Endodermal cell (in vitro differentiated cells): ENCODE measurements at regions not wholly inside any gene's neighbourhood (a gene's known extent, or its start where the extent isn't known, plus 50 kb on each side); places are given as distances from the start of the nearest gene placed in this dataset.

Experiments
- DNase-seq: peaks from one replicate; pipeline ENCODE4 v3.0.0-alpha.2; 2017
- H3K27ac ChIP-seq: 2 replicates; pipeline ENCODE4 v1.5.1; 2013; ENCODE audit warnings: mild to moderate bottlenecking, low read depth, low read length, moderate library complexity
- H3K27me3 ChIP-seq: 2 replicates; pipeline ENCODE4 v1.6.1; 2013; ENCODE audit warnings: mild to moderate bottlenecking, low read length, moderate library complexity; ENCODE audit not compliant: insufficient read depth, control insufficient read depth, poor library complexity, severe bottlenecking
- H3K36me3 ChIP-seq: 2 replicates; pipeline ENCODE4 v1.7.0; 2013; ENCODE audit warnings: mild to moderate bottlenecking, low read length, moderate library complexity; ENCODE audit not compliant: control insufficient read depth, insufficient read depth
- H3K4me1 ChIP-seq: one replicate; pipeline ENCODE4 v1.7.0; 2013; ENCODE audit warnings: low read length; ENCODE audit not compliant: control insufficient read depth, insufficient read depth
- H3K4me3 ChIP-seq: 2 replicates; pipeline ENCODE4 v1.5.1; 2013; ENCODE audit warnings: mild to moderate bottlenecking, low read length, moderate library complexity
- H3K9ac ChIP-seq: 2 replicates; pipeline ENCODE4 v1.6.1; 2013; ENCODE audit warnings: mild to moderate bottlenecking, low read length, moderate library complexity; ENCODE audit not compliant: poor library complexity, severe bottlenecking; ENCODE audit errors: extremely low read depth
- H3K9me3 ChIP-seq: 2 replicates; pipeline ENCODE4 v1.6.1; 2013; ENCODE audit warnings: mild to moderate bottlenecking, low read length, moderate library complexity; ENCODE audit not compliant: control insufficient read depth
- H3K27ac Mint-ChIP-seq: 2 replicates; pipeline ENCODE4 v1.8.0; 2020; ENCODE audit warnings: mixed read lengths
- H3K27me3 Mint-ChIP-seq: 2 replicates; pipeline ENCODE4 v1.8.0; 2021; ENCODE audit warnings: mild to moderate bottlenecking, mixed read lengths; ENCODE audit not compliant: insufficient read depth
- H3K36me3 Mint-ChIP-seq: 2 replicates; pipeline ENCODE4 v1.8.0; 2020; ENCODE audit warnings: low read depth, mixed read lengths
- H3K4me1 Mint-ChIP-seq: 2 replicates; pipeline ENCODE4 v1.8.0; 2020; ENCODE audit warnings: mixed read lengths
- H3K4me3 Mint-ChIP-seq: 2 replicates; pipeline ENCODE4 v1.8.0; 2020; ENCODE audit warnings: mild to moderate bottlenecking, moderate library complexity, mixed read lengths
- H3K9me3 Mint-ChIP-seq: 2 replicates; pipeline ENCODE4 v1.8.0; 2020; ENCODE audit warnings: mild to moderate bottlenecking, mixed read lengths
- CTCF ChIP-seq: fragments of 200-600 bp; sonication (generic); conservative IDR thresholded peaks from 2 replicates; pipeline ENCODE4 v1.5.0; 2021; ENCODE audit warnings: antibody characterized with exemption, mild to moderate bottlenecking
- WGBS, 2 experiments: methylation state at CpG; one replicate each; pipeline versions ENCODE4 v1.1.5 to v1.1.7; 2013; ENCODE audit warnings: missing lambda C conversion rate in 2 of 2, mixed read lengths in 1 of 2; ENCODE audit not compliant: insufficient coverage in 1 of 2, insufficient read length in 1 of 2; 5-methylcytosine and 5-hydroxymethylcytosine counted together

GRCh38 chr6:93964321-93964720 lies 545.0 kb upstream of the EPHA7 start:
- Histone ChIP-seq H3K27me3 (no peaks in the 10 kb centered on the region), H3K9me3 (no peaks in the 10 kb centered on the region), H3K36me3 (no peaks in the 10 kb centered on the region), H3K4me3 (no peak overlapping the region), H3K4me1 (no peaks in the 10 kb centered on the region), H3K9ac (no peak overlapping the region), H3K27ac (no peak overlapping the region)
- Mint-ChIP-seq H3K9me3 (no peaks in the 10 kb centered on the region), H3K4me1 (peaks cover 6% of the 10 kb centered on the region), H3K27ac (no peak overlapping the region), H3K36me3 (peaks cover 2% of the 10 kb centered on the region), H3K27me3 (no peaks in the 10 kb centered on the region), H3K4me3 (no peak overlapping the region)
- no peak for DNase-seq
- no peak for TF ChIP-seq CTCF
- 50 to 58% methylated on average over 1 of the region's 1 CpG for WGBS, 2 experiments

GRCh38 chr6:93962566-93962965 lies 543.2 kb upstream of the EPHA7 start:
- Histone ChIP-seq H3K27ac (no peak overlapping the region), H3K4me3 (no peak overlapping the region), H3K9me3 (no peaks in the 10 kb centered on the region), H3K36me3 (no peaks in the 10 kb centered on the region), H3K4me1 (no peaks in the 10 kb centered on the region), H3K9ac (no peak overlapping the region), H3K27me3 (no peaks in the 10 kb centered on the region)
- no peak for TF ChIP-seq CTCF
- peak; percentile 51 for DNase-seq
- Mint-ChIP-seq H3K27me3 (no peaks in the 10 kb centered on the region), H3K4me3 (no peak overlapping the region), H3K36me3 (peaks cover under 1% of the 10 kb centered on the region), H3K27ac (no peak overlapping the region), H3K9me3 (no peaks in the 10 kb centered on the region), H3K4me1 (peaks cover 4% of the 10 kb centered on the region)
- 93 to 100% methylated on average over 1 of the region's 1 CpG for WGBS, 2 experiments

GRCh38 chr6:93954584-93954983 lies 535.2 kb upstream of the EPHA7 start:
- WGBS, 2 experiments: 89 to 100% methylated on average over 1 of the region's 1 CpG
- Histone ChIP-seq H3K4me1 (no peaks in the 10 kb centered on the region), H3K36me3 (no peaks in the 10 kb centered on the region), H3K9ac (no peak overlapping the region), H3K27ac (no peak overlapping the region), H3K27me3 (no peaks in the 10 kb centered on the region), H3K9me3 (no peaks in the 10 kb centered on the region), H3K4me3 (no peak overlapping the region)
- no peak overlapping the region for H3K4me3 Mint-ChIP-seq
- H3K4me1 Mint-ChIP-seq: no peaks in the 10 kb centered on the region
- no peaks in the 10 kb centered on the region for H3K27me3 Mint-ChIP-seq
- H3K9me3 Mint-ChIP-seq: no peaks in the 10 kb centered on the region
- no peak overlapping the region for H3K27ac Mint-ChIP-seq
- TF ChIP-seq CTCF: no peak
- DNase-seq: no peak
- H3K36me3 Mint-ChIP-seq: no peaks in the 10 kb centered on the region
